ENCODE measurements at regions not wholly inside any gene's neighbourhood (a gene's known extent, or its start where the extent isn't known, plus 50 kb on each side); places are given as distances from the start of the nearest gene placed in this dataset.

GRCh38 chr12:19792028-19792427 lies 352.7 kb downstream of the AEBP2 start:
- no peak for TF ChIP-seq EZH2 (IDR thresholded peaks at IDR 0.05; ENCODE audit: low read length, missing control alignments)
- no peak for TF ChIP-seq CTCF (conservative IDR thresholded peaks at IDR 0.05 in 1 of 2, IDR thresholded peaks at IDR 0.05 in 1 of 2; ENCODE audit: low read depth in 1 of 2, low read length in 2 of 2)

All from fibroblast of lung (primary cell).